IPS DF 19.7 (cell line): ENCODE measurements at regions not wholly inside any gene's neighbourhood (a gene's known extent, or its start where the extent isn't known, plus 50 kb on each side); places are given as distances from the start of the nearest gene placed in this dataset.
A peak's percentile ranks its signal among the peaks of the same experiment; 100 is the strongest.

Experiments
- DNase-seq: peaks from one replicate; pipeline ENCODE4 v3.0.0-alpha.2; 2013; ENCODE audit warnings: low read depth, low spot score

DNA sequence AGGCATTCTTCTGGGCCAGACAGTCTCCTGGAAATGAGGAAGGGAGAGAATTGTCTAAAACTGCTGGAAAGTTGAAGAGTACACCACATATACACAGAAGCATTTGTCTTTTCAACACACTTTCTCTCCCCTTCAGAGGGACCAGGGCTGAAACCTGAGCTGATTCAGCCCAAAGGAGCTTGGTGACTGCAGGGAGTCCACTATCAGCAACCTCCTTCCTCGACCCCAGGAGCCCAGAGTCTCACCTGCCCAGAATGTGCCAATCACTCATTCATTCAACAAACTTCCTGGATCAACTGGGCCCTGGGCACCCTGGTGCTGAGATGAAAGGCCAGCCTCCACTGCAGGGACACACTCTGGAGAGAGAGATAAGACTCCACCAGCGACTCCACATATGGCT lies 128.9 kb upstream of the VSTM2B start:
- no peak for DNase-seq

DNA sequence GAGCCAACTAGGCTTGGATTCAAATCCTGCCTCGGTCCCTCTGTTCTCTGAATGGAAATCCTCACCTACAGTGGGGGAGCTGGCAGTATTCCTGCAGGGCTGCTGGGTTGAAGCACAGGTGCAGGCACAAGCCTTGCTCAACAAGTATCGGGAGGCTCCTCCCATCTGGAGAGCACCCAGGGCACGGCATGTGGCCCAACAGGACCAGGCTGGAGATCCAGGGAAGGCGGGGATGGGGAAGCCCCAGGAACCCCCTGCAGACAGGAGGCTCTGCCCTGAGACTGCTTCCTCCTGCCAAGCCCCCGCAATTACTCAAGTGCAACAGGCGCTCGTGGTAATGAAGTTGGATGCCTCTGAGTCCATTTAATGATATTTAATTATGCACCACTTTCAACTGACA lies 128.0 kb upstream of the VSTM2B start:
- DNase-seq, result no peak

DNA sequence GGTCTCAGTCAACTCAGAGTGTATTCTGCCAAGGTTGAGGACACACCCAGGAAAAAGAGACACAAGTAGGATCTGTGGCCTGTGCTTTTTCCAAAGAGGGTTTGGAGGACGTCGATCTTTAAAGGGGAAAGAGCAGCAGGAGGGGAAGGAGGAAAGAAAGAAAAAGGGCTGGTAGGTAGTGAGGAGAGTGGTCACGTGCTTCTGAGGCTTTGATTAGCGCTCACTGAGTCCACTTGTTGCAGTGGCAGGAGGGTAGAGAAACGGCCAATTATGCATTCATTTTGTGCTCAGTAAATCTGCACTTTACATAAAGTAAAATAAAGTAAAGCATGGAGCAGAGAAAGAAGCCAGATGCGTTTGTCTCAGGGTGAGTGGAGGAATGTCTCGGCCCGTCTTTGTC lies 126.0 kb upstream of the VSTM2B start:
- no peak for DNase-seq

DNA sequence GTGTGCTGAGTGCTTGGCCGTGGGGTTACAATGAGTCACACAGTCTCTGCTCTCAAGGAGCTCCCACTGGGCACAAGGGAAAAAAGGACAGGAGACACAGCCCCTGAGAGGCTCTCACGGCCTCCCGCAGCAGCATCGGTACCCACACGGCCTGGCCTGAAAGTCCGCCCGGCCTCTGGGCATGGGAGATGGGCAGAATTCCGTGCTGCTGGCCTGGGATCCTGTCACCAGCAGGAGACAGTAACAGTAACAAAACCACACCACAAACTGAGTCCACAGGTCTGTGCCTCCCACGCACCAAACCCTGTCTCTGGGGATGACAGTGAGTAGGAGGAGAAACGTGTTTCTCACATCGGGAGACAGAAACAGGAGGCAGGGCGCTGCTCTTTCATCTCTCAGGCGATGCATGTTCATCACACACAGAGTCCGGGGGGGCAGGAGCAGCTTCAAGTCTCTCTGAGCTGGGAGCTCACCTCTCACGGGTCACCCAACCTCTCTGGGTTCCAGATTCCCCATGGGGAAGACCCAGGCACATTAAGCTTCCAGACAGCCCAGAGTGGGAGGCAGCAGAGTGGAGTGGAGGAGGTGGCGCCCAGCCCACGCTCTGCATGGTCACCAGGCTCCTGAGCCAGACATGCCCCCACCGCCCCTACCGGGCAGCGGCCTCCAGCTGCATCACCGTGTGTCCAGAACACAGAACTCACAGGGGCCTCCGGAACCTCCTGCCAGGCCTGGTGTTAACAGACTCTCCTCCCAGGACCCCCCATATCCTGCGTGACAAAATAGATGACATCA lies 124.7 kb upstream of the VSTM2B start:
- no peak for DNase-seq

DNA sequence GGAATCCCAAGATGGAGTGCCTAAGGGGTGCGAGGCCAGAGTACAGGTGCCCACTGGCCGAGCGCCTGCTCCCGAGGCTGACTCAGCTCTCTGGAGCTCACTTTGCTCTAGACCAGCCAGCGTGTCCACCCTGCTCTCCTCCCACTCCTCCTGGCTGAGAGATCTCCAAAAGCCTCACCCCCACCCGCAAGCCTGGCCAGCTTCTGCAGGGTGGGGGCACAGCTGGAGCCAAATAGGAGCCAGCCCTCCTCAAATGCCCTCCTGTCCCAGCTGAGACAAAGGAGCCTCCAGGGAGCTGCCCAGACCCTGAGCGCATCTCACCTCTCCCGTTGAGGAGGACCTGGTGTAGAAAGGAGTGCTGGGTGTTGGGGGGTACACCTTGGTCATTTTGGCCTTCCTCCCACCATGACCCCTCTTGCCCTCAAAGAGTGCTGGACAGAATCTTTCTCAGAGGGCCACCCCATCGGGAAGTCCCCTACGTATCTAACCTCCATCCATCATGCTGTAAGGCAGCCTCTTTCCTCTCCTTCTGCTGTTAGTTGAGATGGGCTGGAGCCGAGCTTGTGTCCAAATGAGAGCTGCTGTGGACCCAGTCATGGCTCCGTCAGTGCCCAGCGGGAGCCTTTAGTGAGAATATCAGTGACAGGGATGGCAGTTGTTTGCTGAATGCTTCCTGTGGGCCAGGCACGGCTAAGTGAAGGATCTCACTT lies 123.9 kb upstream of the VSTM2B start:
- DNase-seq, result no peak

DNA sequence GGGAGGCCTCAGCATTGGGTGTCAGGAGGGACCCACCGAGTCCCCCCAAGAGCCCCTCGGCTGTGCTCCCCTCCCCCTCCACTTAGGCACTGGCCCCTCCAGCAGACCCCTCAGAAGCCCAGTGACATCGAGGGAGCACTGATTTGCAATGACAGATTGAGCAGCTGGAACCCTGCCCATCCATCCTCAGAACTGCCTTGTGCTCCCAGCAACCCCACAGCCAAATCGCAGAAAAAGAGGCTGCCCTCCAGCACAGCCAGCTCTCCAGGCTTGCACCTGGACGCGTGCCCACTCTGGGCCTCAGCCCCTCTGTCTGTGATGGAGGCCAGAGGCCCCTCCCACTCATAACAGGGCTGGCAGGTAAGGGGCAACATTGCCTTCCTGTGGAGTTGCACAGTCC lies 123.2 kb upstream of the VSTM2B start:
- no peak for DNase-seq

DNA sequence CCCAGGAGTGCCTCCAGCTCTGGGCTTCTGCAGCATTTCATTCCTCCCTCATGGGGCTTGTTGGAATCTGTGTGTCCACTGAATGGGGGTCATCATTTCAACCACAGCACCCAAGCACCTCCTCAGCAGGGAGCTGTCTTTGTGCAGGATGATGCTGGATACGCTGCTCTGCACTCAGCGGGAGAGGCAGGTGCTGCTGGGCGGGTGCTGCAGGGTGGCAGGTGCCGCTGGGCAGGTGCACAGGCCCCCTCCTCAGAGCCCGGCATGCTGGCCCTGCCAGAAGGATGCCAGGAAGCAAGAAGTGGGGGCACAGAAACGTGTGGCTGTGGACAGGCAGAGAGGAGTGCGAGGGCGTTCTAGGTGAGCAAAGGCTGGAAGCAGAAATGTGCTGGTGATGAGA lies 121.8 kb upstream of the VSTM2B start:
- DNase-seq, result no peak

DNA sequence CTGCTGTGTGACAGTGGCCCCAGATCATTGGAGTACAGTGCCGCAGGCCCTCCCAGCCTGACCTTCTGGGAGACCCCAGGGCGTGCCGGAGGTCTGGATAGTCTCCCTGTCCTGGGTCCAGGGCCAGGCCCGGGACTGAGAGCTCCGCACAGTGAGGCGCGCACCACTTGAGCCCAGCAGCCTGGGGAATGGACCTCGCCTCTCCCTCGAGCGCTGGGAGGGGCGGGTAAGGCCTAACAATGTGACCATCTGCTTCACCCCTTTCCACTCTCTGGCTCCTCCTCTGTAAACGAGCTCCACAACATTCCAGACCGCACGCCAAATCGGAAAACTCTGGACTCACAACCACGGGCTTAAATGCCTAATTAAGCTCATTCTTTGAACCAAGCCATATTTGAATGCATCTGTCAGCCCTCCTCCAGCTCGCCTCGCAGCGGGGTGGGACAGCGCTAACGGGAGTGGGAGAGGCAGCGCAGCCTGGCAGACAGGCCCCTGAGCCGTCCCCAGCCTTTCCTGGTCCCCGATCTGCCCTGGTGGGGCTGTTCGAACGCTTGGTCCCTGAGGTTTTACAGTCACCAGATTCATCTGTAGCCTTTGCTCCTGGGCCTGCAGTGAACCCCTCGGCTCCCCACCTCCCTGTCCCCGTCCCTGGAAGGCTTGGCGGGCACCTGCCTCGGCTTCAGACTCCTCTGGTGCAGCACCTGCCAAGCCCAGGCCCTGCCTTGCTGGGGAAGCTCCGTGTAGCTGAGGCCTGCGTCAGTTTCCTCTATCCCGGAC lies 120.7 kb upstream of the VSTM2B start:
- peak; percentile 12 for DNase-seq

DNA sequence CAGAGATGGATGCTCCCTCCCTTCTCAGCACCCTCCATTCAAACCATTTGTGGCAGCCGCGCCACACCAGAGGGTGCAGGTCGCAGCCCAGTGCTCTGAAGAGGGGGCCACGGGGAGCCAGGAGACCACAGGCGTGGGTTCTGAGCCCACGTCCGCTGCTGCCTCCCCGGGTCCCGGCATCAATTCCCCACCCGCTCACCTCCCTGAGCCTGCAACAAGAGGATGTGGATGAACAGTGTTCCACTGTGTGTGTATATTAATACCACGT lies 120.1 kb upstream of the VSTM2B start:
- DNase-seq, result no peak

DNA sequence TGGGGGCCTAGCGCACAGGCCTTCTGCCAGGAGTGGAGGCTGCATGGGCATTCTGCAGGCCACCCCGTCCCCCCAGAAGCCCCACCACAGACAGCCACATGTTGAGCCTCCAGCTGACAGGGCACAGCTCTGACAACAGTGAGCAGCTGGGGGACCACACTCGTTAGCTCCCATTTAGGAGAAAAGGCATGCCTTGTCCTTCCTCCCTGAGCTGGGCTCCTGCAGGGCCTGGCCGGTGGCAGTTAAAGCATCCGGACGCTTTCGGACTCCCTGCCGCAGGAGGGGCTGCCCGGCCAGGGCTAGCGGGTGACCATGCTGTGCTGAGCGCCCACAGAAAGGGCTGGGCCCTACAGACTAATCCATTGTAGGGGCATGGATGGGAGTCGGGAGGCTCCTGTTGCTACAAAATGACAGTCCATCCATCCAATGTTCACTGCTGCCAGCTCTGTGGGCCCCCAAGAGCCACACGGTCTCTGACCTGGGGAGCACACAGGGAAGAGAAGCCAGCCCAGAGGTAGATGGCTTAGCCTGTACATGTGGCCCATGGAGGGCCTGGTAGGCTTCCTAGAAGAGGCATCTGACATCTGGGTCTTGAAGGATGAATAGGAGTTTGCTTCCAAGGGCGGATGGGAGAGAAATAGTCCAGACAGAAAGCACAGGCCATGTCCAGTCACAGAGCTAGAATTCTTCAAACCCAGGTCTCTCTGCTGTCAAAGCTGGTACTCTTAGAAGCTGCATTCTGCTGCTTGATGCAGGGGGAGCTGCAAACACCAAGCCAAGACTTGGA lies 116.5 kb upstream of the VSTM2B start:
- DNase-seq, result no peak

DNA sequence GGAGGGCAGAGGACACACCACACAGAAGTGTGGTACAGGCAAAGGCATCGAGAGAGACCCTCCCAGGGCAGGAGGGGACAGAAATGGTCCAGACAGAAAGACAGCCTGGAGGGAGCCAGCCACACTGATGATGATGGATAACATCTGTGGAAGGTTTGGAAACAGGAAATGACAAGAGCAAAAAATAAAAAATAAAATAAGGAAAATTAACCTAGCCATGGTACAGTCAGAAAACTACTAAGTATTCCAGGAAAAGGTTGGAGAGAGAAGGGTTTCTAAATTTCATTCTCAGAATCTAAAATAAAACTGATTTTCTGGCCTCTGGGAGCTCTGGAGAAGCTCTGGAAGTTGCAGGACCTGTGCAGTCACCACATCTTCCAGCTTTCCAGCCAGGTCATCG lies 115.2 kb upstream of the VSTM2B start:
- DNase-seq, result no peak

DNA sequence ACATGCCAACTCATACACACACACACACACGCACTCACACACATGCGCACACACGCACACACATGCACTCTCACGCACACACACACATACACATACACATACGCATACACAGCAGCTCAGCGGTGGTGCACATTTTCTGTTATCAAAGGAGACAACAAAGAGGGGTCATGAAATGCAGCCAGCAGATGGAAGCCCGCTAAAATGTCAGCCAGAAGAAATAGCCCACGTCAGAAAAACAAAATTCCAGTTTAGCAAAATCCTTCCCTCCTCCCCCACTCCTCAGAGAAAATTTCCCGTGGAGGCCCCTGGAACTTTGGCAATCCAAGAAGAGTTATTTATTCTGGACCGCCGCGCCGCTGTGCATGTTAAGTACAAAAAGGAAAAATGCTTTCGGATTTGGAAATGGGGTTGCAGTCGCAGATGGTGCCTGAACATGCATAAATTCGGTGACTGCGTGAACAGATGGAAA lies 114.6 kb upstream of the VSTM2B start:
- DNase-seq, result no peak

DNA sequence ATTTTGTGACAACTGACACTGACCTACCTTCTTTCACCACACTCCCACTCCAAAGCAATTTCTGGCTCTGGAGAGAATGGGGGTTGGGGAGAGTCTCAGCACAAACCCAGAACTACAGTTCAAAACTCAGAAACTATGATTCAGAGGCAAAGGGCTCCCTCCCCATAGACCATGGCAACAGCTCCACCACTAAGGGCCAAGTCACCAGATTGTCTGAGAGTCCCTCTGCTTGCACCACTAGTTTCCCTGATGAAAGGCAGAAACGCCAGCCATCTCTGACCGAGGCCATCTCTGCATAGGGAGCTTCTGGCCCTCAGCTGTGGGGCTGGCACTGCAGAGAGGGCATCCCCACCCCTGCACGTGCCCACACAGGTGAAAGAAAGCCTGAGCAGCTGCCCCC lies 112.4 kb upstream of the VSTM2B start:
- no peak for DNase-seq

DNA sequence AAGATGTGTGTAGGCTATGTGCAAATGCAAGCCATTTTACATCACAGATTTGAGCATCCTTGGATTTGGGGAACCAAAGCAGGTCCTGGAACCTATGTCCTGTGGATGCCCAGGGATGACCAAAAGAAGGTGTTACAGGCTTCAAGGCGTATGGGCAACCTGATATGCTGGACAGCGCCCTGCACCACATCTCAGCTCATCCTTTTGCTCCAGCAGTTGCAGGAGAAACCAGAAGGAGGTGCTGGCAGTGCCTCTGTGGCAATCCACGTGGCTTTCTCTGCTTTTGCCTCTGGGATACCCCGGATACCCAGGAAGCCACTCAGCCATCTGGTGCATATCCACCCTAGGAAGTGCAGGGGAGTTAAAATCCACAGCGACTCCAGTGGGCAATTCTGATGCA lies 110.3 kb upstream of the VSTM2B start:
- DNase-seq, result peak; percentile 30

DNA sequence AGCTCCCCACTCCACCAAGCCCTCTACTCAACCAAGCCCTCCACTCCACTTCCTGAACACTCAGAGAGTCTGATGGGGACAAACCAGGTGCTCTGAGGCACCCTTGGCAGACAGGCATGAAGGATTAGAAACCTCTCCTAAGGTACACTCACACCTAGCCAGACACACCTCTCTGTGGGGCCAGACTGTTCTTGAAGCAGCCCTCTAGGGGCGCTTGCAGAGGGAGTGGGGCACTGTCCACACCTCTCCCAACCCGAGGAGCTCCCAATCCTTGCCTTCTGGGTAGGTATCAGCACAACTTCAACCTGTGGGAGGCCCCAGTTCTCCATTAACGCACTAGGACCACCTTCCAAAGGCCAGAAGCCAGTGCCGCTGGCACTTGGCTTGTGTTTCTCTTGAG lies 108.7 kb upstream of the VSTM2B start:
- DNase-seq, result no peak

DNA sequence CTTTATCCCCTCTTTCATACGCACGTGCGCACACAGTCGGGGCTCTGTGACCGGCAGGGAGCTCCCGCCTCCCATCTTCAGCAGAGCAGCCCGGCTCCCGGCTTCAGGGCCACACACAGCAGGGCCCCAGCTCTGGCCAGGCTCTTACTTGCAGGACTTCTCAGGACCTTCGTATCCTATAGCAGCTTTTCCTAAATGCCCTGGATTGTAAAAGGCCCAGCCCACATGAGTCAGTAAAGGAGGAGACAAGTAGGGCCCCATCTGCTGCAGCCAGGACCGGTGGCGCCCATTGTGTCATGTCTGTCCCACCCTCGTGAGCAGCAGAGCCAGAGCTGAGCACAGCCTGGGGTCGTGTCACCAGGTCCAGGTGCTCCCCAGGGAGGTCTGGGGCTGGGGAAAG lies 107.6 kb upstream of the VSTM2B start:
- DNase-seq, result no peak

DNA sequence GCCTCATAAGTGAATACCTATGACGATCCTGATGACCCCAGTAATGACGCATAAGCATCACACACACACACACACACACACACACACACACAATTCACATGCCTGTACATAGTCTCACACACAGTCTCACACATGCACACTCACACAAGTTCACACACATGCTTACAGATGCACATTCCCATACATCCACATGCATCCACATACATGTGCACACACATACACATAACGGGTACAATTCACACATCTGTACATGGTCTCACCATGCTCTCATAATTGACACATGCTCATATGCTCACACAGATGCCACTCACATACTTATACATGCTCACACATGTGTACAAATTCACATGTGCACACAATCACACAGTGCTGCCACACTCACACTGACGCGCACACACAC lies 105.7 kb upstream of the VSTM2B start:
- DNase-seq, result no peak

DNA sequence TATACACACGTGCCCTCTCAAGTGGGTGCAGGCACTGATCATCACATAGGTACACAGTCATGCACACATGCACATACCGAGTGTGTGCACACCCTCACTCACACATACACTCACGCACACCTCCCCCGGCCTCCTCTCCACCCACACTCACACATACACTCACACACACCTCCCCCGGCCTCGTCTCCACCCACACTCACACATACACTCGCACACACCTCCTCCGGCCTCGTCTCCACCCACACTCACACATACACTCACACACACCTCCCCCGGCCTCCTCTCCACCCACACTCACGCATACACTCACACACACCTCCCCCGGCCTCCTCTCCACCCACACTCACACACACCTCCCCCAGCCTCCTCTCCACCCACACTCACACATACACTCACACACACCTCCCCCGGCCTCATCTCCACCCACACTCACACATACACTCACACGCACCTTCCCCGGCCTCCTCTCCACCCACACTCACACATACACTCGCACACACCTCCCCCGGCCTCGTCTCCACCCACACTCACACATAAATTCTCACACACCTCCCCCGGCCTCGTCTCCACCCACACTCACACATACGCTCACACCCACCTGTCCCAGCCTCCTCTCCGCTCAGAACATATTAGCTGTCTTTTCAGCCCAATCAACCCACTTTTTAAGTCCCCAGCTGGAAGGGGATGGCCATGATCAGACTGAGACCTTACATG lies 105.2 kb upstream of the VSTM2B start:
- no peak for DNase-seq

DNA sequence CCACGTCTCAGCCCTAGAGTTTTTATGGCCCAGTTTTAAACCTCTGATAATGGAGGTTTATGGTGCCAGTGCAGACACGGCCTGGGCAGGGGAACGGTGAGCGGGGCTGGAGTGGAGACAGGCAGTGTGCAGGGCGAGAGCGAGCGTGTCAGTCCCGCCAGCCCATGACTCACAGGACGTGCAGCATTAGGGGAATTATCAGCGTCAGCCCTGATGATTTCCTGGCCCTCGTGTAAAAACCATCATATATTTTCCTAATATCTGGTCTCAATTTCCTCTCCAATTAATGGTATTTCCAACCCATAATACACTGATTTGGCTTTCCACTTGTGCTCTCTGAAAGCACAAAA lies 104.6 kb upstream of the VSTM2B start:
- DNase-seq, result no peak

DNA sequence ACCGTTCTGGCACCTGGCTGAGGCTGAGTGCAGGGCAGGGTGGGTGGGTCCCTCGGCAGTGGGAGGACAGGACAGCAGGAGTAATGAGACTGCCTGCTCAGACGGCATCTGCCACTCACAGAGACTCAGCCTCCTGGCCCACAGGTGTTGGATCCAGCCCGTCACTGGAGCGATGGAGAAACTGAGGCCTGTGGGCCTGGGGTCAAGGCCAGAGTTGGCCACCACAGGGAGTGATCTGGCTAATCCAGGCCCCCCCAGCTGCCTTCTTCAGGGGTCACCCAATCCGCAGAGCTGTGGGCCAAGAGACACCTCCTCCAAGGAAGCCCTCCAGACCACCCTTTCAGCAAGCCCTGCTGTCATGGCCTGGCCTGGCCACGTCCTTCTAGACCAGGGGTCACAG lies 103.7 kb upstream of the VSTM2B start:
- no peak for DNase-seq

DNA sequence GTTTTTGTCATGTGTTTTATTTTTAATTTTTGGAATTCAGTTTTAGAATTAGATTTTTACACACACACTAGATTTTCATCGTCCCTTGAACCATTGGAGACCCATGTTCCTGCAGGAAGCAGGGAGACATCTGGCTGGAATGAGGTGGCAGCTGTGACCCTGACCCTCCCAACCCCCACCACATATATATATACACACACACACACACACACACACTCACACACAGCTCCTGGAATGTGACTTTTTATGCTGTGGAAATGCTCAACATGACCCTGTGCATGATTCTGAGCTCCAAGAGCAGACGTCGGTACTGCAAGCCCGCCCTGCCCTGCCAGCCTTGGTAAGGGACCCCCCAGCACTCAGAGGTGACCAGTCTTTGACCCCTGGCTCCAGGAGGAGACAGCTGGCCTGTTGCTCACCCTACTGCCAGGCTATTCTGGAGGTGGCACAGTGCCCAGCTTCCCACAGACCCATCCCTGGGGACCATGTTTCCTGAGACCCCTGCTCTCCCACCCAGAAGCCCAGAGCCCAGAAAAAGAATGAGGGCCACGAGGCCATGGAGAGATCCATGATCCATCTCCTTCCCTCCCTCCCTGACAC lies 103.2 kb upstream of the VSTM2B start:
- no peak for DNase-seq
